ENCODE measurements at regions not wholly inside any gene's neighbourhood (a gene's known extent, or its start where the extent isn't known, plus 50 kb on each side); places are given as distances from the start of the nearest gene placed in this dataset.

DNA sequence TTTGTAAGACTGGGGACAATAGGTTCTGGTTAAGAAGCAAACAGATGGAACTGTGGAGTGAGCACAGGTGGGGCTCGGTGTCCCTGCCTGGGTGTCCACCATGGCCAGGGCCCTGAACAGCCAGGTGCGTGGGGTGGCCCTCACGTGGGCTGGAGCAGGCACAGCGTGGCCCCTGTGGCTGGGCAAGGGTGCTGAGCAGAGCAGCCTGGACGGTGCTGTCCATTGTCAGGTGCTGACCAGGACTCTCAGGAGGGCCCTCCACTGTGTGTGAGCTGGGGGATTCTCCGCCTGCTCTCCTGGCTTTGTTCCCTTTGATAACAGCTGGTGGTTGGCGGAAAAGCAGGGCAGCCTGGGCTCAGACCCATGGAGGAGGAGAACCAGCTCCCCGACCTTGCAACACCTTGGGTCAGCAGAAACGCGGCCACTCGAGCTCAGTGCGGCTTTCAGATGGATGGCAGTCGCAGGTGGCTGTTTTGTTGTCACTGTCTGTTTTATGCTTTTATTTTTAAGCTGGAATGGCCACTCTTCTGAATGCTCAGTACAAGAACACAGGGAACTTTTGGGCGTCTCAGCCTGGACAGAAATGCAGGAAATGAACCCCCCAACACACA lies 273.9 kb upstream of the ADARB2 start:
- ATAC-seq (no peak), DNase-seq (no peak)
- intact Hi-C loops (cut with micrococcal nuclease), result no loop called here

DNA sequence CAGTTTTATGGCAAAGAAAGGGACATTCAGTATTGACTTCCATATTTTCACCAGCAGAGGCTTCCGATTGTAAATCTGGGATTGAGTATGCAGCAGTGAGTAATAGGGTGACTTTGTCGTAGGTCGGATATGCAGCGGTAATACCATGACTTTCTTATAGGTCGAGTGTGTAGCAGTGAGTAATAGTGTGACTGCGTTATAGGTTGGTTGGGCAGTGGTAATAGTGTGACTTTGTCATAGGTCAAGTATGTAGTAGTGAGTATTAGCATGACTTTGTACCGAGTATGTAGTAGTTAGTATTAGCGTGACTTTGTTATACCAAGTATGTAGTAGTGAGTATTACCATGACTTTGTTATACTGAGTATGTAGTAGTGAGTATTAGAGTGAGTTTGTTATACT lies 268.2 kb upstream of the ADARB2 start:
- no peak for DNase-seq
- intact Hi-C loops (cut with micrococcal nuclease), result no loop called here
- ATAC-seq, result no peak

DNA sequence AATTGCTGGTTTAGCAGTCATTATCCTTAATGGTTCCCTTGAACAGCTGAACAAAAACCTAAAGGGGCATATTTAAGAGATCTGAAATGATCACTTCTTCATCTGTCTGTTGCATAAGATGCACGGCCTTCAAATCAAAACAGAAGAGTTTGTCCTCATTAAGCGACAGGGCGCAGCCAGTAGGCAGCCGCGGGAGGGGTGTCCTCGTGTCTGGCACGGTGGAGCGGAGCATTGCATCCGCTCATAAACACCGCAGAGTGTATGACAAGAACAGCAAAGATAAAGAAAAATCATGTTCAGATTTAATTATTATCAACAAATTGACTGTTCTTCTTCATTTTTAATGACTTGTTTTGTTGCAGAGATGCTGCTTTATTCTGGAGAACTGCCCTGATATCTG lies 255.6 kb upstream of the ADARB2 start:
- ATAC-seq (no peak), DNase-seq (no peak)
- intact Hi-C loops (cut with micrococcal nuclease), result no loop called here

DNA sequence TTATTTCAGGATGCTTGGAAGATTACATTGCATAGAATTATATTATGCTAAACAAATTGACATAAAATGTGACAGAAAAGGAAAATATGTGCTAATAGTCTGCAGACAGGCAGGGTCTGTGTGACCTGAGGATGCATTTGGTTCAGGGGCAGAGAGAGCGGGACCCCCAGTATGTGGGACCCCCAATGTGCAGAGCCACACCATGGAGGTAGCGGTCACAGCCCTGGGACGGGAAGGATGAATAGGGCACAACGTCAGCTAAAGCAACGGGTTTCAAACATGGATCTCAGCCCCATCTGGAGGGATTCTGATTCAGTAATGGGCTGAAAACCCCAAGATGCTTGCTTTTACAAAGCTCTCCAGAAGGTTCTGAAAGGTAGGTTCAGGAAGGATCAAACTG lies 251.8 kb upstream of the ADARB2 start:
- ATAC-seq, result no peak
- DNase-seq, result no peak
- intact Hi-C loops (cut with micrococcal nuclease), result no loop called here

DNA sequence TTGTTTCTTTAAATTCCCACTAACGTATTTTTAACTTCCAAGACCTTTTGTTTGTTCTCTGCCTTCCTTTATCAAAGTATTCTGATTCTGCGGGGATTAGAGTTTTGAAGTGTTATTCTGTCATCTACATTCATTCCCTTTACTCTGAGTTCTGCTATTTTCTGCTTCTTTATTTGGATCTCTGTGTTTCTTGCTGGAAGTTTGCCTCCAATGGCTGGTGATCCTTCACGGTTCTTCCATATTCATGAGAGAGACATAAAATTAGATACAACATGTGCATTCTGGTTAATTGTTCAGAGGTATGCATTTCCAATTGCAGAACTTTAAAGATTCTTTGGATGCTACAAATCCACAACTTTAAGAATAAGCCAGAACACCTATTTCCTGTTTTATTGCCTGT lies 244.7 kb upstream of the ADARB2 start:
- ATAC-seq (no peak), DNase-seq (no peak)

DNA sequence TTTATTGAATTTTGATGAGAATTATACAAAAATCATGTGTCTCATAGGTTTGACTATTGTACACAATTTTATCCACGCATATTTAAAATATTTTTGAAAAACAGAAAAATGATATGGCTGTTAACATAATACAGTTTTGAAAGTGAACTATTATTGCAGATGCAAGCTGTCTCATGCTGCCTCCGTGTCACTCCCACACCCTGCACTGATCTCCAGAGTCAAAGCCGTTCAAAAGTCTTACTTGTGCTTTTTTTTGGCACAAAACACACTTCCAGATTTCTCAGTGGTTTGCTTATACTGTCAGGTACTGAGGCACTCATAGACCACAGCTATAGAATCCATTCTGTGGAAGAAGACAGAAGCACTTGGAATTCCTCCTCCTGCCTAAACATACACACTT lies 243.1 kb upstream of the ADARB2 start:
- ATAC-seq, result no peak
- intact Hi-C loops (cut with micrococcal nuclease), result no loop called here
- no peak for DNase-seq

More for the DNA sequence above, 244.7 kb upstream of the ADARB2 start:
- intact Hi-C loops (cut with micrococcal nuclease), result no loop called here

DNA sequence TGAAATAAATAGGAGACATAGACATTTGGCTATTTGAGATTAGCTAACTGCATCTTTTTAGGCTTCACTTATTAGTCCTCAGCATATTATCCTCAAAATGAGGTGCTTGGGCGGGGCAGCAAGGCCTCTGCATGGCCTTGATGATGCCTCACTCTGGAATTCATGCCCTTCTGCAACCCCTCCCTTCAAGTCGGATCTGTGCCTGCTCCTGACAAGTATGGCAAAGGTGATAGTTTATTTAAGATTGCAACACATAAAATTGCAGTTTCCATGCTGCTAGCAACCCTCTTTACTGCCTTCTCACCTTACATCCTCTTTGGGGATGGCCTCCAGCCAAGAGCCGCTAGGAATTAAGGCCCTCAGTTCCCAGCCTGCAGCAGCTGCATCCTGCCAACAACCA lies 241.3 kb upstream of the ADARB2 start:
- intact Hi-C loops (cut with micrococcal nuclease), result no loop called here
- no peak for DNase-seq
- no peak for ATAC-seq

DNA sequence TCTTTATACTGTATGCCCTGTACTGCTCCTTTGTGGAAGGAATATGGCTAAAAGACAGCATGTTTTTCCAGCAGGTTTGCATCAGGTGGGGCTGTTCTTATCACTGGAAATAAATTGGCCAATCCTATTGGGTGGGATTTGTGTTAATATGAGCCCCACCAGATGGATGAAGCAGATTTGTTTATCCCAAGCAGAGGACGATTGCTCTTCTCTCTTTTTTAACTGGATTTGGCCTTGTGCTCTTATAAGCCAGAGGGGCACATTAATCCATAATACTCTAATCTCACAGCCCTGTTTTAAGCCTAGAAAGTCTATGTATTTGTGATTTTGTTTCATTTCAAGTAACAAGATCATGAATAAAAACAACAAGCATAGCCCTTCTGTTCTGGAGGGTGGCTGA lies 240.1 kb upstream of the ADARB2 start:
- no peak for ATAC-seq
- intact Hi-C loops (cut with micrococcal nuclease), result no loop called here

DNA sequence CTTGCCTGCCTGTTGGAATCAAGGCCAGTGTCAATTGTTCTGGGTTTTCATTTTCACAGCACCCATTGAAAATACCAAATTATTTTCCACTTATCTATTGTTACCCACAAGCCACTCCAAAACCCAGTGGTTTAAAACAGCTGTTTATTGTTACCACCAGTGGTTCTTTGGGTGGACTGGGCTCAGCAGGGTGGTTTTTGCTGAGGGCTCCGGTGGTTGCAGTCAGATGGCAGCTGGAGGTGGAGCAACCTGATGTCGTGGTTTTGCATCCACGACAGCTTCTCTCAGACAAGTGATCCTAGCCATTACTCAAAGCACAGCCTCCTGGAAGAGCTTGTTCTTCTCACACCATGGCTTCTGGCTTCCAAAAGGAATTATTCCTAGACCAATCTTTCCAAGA lies 235.1 kb upstream of the ADARB2 start:
- intact Hi-C loops (cut with micrococcal nuclease), result no loop called here
- DNase-seq, result no peak
- no peak for ATAC-seq

More for the DNA sequence above, 240.1 kb upstream of the ADARB2 start:
- DNase-seq, result no peak

DNA sequence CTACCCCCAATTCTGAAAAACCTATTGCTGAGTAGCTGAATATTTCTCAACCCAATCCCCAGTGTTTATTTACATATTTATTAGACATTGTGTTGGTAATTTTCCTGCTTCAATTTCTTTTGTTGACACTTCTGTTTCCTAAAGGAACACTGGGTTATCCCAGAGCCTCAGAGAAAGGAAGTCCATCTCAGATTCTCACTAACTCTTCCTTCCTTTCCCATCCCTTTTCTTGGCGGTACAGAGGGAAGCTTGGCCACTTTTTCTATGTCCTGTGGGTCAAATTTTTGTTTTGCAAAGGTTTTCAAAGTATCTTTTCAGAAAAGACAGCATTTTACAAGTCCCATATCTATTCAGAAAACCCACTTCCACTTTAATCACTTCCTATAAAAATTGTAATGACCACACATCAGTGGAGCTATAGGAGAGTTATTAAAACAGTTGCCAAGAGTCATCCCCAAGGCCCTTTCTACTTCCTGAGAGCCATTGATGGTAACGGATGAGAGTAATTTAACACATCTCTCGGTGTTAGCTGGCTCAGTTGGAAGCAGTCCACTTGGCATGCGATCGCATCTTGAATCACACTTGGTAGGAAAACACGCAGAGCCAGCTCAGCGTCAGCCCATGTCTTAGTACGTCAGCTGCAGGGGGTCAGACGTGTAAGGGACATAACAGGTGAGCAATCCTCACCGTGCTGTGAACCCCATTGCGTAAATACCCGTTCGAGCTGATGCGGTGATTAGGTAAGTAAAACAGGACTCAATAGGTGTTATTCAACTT lies 231.1 kb upstream of the ADARB2 start:
- intact Hi-C loops (cut with micrococcal nuclease), result no loop called here
- ATAC-seq (no peak), DNase-seq (no peak)

DNA sequence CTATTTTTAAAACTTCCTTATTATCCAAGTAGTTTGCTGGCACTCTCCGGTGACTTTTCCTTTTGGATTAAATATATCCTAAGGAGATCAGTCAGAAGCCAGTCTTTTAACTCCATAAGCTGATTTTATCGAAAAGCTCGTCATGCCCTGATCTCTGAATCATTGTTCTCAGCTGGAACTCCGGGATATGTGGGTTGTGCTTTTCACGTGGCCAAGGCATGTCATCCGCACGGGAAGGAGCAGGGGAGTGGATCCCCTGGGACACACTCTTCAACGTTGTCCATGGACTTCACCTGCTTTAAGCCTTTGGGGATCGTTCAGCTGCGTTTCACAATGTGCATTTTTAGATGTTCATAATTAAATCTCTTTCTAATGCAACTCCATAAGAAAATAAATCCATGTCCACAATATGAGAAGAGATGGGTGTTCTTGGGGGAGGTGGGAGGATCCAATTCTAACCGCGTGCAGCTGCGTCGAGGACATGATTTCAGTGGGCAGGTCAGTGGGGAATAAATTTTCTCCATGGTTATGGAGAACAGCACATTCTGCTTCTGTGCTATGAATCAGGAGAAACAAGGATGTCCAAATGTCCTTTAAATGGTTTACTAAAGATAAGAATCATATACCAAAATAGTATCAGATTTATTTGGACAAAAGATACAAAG lies 229.5 kb upstream of the ADARB2 start:
- intact Hi-C loops (cut with micrococcal nuclease), result no loop called here
- no peak for ATAC-seq
- no peak for DNase-seq

DNA sequence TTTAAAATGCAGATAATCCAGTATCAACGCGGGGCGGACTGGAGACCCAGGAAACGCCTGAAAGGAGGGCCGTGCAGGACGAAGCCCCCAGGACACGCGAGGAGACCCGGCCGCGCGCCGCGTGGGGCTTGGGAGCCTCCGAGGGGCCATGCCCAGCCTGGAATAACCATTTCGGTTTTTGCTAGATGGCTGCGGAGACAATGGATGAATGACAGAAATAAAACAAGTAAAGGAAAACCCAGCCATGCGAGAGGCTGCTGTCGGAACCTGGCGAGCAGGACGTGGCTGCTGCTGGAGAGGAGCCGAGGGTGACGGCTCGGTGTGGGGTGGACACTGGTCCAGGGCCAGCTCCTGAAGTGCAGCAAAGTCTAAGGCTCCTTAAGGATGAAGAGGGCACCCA lies 227.2 kb upstream of the ADARB2 start:
- intact Hi-C loops (cut with micrococcal nuclease), result no loop called here
- no peak for ATAC-seq
- no peak for DNase-seq

DNA sequence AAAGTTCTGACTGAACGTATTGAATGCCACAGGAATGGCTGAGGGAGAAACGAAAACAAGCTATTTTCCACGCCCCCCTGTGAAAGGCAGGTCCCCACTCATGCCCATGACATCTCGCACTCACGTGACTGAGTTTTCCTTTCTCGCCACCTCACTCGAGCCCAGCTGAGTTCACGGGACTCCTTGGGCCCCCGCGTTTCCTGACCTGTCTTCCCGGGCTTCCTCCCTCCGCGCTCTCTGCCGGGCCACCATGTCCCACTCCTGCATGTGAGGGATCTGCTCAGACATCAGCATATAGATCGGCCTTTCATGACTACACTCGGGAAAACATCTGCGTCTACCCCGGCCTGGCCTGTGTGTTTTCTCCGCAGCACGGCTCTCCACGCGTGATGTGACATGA lies 226.0 kb upstream of the ADARB2 start:
- intact Hi-C loops (cut with micrococcal nuclease), result no loop called here
- ATAC-seq, result no peak
- no peak for DNase-seq

DNA sequence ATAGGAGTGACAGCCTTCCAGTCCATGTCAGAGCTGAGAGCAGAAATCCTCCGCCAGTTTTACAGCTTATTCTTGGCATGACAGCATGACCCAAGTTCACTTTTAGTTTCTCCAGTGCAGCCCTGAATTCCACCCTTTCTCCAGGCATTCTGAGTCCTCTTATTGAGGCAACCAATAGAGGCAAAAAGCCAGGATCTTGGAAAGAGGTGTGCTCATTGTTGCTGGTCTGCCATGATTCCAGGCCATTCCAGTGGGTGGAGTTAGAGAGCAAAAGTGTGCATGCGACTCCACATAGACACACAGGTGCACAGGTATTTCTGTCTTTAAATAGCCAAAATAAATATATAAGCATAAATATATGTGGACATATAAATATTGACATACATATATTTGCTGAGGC lies 224.7 kb upstream of the ADARB2 start:
- DNase-seq (no peak), ATAC-seq (no peak)
- intact Hi-C loops (cut with micrococcal nuclease), result no loop called here

DNA sequence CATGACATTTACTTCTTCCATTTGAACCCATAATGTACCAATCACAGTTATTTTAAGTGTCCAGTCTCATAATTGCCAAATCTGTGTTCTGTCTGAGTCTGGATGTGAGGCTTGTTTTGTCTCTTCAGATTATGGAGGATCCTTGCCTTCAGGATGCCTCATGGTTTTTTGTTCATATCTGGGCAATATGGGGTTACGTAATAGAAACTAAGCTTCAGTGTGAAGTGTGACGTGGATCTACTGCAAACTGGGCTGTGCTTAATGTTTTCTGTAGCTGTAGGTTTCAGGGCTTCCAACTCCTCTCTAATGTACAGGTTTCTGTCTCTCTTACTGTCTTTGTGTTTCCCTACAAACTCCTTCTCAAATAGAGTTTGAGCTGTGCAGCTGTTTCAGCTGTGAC lies 223.7 kb upstream of the ADARB2 start:
- intact Hi-C loops (cut with micrococcal nuclease), result no loop called here
- ATAC-seq, result no peak
- DNase-seq, result no peak

DNA sequence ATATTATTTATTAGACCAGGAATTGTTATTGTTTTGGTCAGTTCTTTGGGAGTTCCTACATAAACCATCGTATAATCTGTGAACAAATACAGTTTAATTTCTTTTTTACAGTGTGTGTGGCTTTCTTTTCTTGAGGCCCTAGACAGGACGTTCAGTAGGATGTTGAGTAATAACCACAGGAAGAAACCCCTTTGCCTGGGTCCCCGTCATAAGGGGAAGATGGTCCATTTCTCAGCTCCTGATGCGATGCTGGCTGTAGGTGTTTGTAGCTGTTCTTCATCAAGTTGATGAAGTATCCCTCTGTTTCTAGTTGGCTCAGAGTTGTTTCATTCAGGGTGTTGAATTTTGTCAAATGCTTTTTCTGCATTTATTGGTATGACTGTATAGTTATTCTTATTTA lies 219.7 kb upstream of the ADARB2 start:
- intact Hi-C loops (cut with micrococcal nuclease), result no loop called here
- ATAC-seq (no peak), DNase-seq (no peak)

DNA sequence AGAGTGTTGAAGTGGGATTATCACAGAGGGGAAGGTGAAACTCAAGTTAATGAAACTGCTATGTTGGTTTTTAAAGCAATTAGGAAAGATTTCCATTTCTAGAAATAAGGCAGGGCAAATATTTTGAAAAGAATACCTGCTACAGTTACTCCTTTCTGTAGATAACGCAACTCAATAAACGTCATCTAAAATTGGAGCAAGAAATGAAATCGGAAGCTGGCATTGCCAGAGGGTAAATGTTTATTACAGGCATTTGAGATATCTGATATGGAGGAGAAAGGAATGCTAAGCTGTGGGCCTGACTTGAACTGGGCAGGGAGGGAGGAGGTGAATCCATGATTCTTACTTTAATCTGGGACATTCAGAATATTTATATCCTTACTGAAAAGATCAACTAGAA lies 217.0 kb upstream of the ADARB2 start:
- ATAC-seq (no peak), DNase-seq (no peak)
- intact Hi-C loops (cut with micrococcal nuclease), result no loop called here

DNA sequence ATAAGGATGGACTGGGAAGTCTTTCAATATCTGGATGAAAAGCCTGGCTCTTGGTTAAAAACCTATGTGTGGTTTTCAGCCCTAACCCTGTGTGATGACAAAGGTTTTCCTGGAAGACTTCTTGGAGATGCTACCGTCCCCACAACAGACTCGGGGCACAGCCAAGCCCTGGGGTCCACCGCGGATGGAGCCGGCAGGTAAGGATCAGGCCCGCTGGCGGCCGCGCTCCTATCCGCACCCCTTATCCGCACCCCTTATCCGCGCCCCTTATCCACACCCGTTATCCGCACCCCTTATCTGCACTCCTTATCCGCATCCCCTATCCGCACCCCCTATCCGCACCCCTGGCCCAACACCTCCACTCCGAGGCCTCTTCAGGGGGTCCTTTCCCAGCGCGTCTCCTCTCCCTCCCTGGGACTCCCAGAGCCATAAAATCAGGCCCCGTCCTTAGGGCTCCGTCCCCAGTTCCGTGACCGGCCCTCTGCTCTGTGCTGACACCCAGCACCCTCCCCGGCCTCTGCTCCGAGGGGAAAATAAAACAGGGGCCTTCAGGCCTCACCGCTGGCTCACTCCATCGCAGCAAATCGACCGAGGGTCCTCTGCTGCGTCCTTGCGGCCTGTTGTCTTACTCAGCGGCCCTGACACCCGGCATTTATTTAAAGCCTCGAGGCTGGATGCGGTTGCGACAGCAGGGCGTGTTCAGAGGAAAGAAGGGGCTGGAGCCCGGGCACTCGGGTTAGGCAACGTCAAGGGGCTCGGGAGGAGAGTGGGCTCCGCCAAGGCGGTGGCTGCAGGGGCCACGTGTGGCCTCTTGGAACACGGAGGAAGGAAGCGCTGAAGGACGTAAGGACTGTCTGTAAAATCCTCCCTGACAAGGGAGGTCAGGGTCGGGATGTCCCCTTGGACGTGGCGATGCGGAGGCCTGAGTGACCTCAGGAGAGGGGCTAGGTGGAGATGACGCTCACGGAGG lies 215.1 kb upstream of the ADARB2 start:
- no peak for ATAC-seq
- intact Hi-C loops (cut with micrococcal nuclease), result no loop called here
- no peak for DNase-seq

DNA sequence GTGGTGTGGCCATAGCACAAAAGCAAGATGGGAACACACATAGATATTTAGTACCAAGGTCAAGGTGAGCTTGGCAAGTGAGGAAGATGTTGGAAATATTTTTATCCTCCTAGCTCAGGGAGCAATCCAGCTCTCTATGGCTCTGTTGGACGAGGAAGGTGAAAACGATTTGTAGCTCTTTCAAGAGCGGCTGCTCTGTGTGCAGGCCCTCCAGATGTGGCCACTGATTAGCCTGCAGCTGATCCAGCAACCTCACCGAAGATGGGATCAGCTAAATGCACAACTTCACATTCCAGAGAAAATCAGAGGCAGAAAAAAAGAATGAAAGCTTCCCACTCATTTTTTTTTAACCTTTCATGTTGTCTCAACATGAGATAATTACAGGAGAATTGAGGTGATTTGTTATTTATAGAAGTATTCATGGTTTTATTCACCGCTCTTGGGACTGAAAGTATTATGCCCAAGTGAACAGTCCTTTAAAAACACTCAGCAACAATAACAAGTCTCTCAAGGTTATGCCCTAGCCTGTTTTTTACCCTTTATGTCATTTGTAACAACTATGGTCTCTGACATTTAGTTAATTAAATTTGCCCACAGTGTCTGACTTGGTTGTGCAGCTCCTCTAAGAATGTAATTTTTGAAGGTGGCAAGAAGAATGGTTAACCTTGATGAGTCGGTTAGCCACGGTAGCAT lies 213.6 kb upstream of the ADARB2 start:
- intact Hi-C loops (cut with micrococcal nuclease), result no loop called here
- DNase-seq, result no peak
- ATAC-seq, result no peak

Data from left ventricle myocardium superior (tissue), 1 donor.